ENCODE measurements at regions not wholly inside any gene's neighbourhood (a gene's known extent, or its start where the extent isn't known, plus 50 kb on each side); places are given as distances from the start of the nearest gene placed in this dataset.
"Not testable (repeated sequence)": the region's sequence is repeated elsewhere in the genome, so short reads cannot be mapped to it uniquely, and the experiment has no call there.

DNA sequence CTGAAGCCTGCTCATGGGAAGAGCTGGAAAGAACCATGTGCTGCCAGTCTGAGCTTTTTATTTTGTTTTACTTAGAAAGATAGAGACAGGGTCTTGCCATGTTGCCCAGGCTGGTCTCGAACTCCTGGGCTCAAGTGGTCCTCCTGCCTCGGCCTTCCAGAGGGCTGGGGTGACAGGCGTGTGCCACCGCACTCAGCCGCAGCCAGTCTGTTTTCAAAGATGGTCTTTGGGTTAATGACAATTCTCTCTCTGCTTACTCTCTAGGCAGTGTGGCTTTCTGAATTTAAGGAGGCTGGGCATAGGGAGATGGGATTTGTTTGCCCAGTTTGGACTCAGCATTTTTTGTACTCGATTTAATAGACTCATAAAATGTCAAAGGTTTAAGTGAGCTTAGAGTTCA, 1357.9 kb downstream of the CDH12 start:
- not testable (repeated sequence) for H3K4me1 Mint-ChIP-seq (ENCODE audit: low read depth); H3K27me3 Mint-ChIP-seq; H3K27ac Mint-ChIP-seq; H3K4me3 Mint-ChIP-seq (ENCODE audit: low read depth); H3K9me3 Mint-ChIP-seq (ENCODE audit: low read depth); DNase-seq (ENCODE audit: low spot score, unreplicated experiment); H3K36me3 Mint-ChIP-seq (ENCODE audit: insufficient read depth)

DNA sequence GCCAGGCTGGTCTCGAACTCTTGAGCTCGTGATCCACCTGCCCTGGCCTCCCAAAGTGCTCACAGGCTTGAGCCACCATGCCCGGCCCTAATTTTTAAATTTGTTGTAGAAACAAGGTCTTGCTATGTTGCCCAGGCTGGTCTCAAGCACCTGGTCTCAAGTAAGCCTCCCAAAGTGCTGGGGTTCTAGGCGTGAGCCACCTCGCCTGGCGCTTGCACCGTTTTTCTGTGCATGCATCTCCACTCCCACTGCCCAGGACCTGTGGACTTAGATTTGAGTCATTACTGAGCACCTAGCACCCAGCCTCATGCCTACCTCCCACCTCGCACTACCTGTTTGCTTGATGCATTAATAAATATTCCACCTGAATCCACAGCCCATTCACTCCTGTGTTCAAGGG, 1359.1 kb downstream of the CDH12 start:
- H3K27ac Mint-ChIP-seq, result not testable (repeated sequence)

DNA sequence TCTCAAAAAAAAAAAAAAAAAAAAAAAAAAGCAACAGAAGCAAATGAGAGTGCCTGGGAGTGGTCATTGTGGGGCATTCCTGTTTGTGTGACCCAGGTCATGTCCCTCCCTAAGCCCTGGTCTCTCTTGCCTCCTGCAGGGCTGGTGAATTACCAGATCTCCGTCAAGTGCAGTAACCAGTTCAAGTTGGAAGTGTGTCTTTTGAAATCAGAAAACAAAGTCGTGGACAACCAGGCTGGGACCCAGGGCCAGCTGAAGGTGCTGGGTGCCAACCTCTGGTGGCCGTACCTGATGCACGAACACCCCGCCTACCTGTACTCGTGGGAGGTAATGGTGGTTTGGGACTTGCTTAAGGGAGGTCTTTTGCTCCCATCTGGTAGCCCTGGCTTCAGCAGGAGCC, 1362.0 kb downstream of the CDH12 start:
- not testable (repeated sequence) for H3K9me3 Mint-ChIP-seq (ENCODE audit: low read depth); H3K27me3 Mint-ChIP-seq; H3K4me3 Mint-ChIP-seq (ENCODE audit: low read depth); H3K36me3 Mint-ChIP-seq (ENCODE audit: insufficient read depth); H3K4me1 Mint-ChIP-seq (ENCODE audit: low read depth); DNase-seq (ENCODE audit: low spot score, unreplicated experiment); H3K27ac Mint-ChIP-seq

More for the DNA sequence above, 1359.1 kb downstream of the CDH12 start:
- not testable (repeated sequence) for H3K4me1 Mint-ChIP-seq (ENCODE audit: low read depth); H3K36me3 Mint-ChIP-seq (ENCODE audit: insufficient read depth); DNase-seq (ENCODE audit: low spot score, unreplicated experiment); H3K9me3 Mint-ChIP-seq (ENCODE audit: low read depth); H3K4me3 Mint-ChIP-seq (ENCODE audit: low read depth); H3K27me3 Mint-ChIP-seq

DNA sequence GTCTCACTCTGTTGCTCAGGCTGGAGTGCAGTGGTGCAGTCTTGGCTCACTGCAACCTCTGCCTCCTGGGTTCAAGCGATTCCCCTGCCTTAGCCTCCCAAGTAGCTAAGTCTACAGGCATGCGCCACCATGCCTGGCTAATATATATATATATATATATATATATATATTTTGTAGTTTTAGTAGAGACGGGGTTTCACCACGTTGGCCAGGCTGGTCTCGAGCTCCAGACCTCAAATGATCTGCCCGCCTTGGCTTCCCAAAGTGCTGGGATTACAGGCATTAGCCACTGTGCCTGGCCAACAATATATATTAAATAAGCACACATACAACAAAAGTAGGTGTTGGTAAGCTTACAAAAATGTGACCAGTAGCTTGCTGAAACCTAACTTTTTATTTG, 1364.3 kb downstream of the CDH12 start:
- H3K9me3 Mint-ChIP-seq (ENCODE audit: low read depth); H3K27me3 Mint-ChIP-seq; DNase-seq (ENCODE audit: low spot score, unreplicated experiment); H3K4me1 Mint-ChIP-seq (ENCODE audit: low read depth); H3K36me3 Mint-ChIP-seq (ENCODE audit: insufficient read depth); H3K27ac Mint-ChIP-seq; H3K4me3 Mint-ChIP-seq (ENCODE audit: low read depth): not testable (repeated sequence)

DNA sequence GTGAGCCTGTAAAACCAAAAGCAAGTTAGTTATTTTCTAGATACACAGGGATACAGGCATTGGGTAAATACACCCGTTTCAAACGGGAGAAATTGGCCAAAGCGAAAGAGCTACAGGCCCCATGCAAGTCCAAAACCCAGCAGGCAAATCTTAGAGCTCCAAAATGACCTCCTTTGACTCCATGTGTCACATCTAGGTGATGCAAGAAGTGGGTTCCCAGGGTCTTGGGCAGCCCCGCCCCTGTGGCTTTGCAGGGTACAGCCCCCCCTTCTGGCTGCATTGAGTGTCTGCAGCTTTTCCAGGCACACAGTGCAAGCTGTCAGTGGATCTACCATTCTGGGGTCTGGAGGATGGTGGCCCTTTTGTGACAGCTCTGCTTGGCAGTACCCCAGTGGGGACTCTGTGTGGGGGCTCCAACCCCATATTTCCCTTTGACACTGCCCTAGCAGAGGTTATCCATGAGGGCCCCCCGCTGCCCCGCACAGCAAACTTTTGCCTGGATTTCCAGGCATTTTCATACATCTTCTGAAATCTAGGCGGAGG, 1367.6 kb downstream of the CDH12 start:
- H3K27me3 Mint-ChIP-seq; H3K4me1 Mint-ChIP-seq (ENCODE audit: low read depth); H3K27ac Mint-ChIP-seq; H3K4me3 Mint-ChIP-seq (ENCODE audit: low read depth); DNase-seq (ENCODE audit: low spot score, unreplicated experiment); H3K36me3 Mint-ChIP-seq (ENCODE audit: insufficient read depth); H3K9me3 Mint-ChIP-seq (ENCODE audit: low read depth): not testable (repeated sequence)
- TF ChIP-seq, protein P1, sequence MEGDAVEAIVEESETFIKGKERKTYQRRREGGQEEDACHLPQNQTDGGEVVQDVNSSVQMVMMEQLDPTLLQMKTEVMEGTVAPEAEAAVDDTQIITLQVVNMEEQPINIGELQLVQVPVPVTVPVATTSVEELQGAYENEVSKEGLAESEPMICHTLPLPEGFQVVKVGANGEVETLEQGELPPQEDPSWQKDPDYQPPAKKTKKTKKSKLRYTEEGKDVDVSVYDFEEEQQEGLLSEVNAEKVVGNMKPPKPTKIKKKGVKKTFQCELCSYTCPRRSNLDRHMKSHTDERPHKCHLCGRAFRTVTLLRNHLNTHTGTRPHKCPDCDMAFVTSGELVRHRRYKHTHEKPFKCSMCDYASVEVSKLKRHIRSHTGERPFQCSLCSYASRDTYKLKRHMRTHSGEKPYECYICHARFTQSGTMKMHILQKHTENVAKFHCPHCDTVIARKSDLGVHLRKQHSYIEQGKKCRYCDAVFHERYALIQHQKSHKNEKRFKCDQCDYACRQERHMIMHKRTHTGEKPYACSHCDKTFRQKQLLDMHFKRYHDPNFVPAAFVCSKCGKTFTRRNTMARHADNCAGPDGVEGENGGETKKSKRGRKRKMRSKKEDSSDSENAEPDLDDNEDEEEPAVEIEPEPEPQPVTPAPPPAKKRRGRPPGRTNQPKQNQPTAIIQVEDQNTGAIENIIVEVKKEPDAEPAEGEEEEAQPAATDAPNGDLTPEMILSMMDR (IDR thresholded peaks at IDR 0.05; ENCODE audit: unreplicated experiment), result peak; percentile 21

DNA sequence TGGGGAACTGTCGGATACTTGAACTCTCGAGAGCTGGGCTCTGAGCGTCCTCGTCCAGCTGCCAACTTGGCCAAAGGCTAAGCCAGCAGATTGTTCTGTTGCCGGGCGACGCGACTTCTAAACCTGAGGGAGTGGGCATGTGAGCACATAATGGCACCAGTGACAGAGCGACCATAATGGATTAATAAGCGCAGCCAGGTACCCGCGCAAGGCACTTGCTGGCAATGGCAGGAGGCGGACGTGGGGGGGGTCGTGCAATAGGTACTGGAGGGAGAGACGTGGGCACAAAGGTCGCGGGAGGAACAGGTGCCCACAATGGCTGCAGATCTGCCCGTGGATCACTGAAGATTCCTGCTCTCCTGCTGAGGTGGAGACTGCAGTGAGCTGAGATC, 1368.7 kb downstream of the CDH12 start:
- not testable (repeated sequence) for H3K27ac Mint-ChIP-seq; DNase-seq (ENCODE audit: low spot score, unreplicated experiment); H3K9me3 Mint-ChIP-seq (ENCODE audit: low read depth); H3K4me1 Mint-ChIP-seq (ENCODE audit: low read depth); H3K27me3 Mint-ChIP-seq; H3K4me3 Mint-ChIP-seq (ENCODE audit: low read depth)
- H3K36me3 Mint-ChIP-seq (ENCODE audit: insufficient read depth), result peaks cover 13% of the 10 kb centered on the region

DNA sequence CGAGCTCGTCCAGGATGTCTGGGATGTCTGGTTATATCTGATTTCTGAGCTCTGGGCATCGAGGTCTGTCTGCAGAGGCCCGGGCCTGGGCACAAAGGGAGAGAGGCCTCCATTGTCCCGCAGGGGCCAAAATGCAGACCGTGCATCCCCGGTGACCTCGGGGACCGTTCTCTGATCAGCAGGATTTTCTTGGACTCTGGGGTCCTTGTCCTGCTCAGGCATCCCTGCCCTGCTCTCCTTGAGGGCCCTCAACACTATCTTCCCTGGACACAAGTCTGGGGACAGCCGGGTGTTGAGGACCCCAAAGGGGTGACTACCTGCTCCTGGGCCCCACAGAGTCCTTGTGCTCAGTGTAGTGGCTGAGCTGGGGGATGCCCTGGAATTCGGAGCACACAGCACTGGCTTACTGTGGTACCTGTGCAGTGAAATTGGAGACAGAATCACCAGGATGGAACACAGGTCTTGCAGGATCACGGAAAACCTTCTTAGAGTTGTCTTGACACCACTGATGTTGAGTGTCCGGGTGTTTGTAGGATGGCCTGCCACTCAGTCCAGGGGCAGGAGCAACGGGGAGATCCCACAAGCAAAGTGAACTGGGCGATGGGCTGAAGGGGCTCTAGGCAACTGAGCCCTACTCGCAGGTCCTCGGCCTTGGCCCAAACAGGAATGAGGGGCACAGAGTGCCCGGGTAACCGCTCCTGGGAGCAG, 1369.2 kb downstream of the CDH12 start:
- H3K9me3 Mint-ChIP-seq (ENCODE audit: low read depth); H3K4me1 Mint-ChIP-seq (ENCODE audit: low read depth); DNase-seq (ENCODE audit: low spot score, unreplicated experiment); H3K4me3 Mint-ChIP-seq (ENCODE audit: low read depth); H3K27me3 Mint-ChIP-seq; H3K27ac Mint-ChIP-seq: not testable (repeated sequence)
- H3K36me3 Mint-ChIP-seq (ENCODE audit: insufficient read depth), result peaks cover 13% of the 10 kb centered on the region

DNA sequence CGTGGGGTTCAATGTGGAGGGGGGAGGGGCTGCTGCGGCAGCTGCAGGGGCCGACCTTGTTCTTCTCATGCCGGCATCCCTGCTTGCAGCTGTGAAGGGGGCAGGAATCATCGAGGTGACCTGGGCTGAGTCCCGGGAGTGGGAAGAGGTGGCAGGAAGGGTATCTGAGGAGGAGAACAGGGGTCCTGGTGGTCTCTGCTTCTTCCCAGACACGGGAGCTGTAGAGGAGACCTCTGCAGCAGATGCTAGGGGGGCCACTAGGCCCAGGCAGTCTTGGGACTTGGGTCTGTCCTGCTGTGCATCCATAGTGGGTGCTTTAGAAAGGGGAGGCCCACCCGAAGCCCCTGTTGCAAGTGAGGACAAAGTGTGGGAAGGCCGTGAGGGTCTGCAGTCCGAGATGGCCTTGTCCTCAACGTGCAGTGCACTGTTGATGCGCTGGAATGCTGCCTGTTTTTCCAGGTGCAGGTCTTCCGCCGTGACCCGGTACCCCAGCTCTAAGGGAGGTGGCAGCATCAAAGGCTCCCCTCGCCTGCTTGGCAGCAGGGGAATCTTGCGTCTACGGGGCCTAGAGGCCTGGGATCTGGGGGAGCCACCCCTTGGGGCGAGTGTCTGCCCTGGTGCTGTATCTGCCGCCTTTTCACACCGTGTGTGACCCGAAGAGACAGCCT, 1370.0 kb downstream of the CDH12 start:
- H3K27me3 Mint-ChIP-seq; H3K4me3 Mint-ChIP-seq (ENCODE audit: low read depth); H3K9me3 Mint-ChIP-seq (ENCODE audit: low read depth); H3K27ac Mint-ChIP-seq; DNase-seq (ENCODE audit: low spot score, unreplicated experiment); H3K4me1 Mint-ChIP-seq (ENCODE audit: low read depth): not testable (repeated sequence)
- peaks cover 15% of the 10 kb centered on the region for H3K36me3 Mint-ChIP-seq (ENCODE audit: insufficient read depth)

DNA sequence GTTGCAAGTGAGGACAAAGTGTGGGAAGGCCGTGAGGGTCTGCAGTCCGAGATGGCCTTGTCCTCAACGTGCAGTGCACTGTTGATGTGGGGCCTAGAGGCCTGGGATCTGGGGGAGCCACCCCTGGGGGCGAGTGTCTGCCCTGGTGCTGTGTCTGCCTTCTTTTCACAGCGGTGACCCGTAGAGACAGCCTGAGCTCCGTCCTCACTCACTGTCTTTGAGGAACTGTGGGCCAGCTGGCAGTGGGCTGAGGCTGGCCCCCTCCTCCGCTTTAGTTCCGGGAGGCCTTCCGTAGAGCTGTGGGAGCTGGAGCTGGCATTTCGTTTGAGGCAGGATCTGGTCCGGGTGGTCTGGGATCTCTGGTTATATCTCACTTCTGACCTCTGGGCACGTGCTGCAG, 1370.6 kb downstream of the CDH12 start:
- not testable (repeated sequence) for H3K4me1 Mint-ChIP-seq (ENCODE audit: low read depth); DNase-seq (ENCODE audit: low spot score, unreplicated experiment); H3K27ac Mint-ChIP-seq; H3K4me3 Mint-ChIP-seq (ENCODE audit: low read depth); H3K9me3 Mint-ChIP-seq (ENCODE audit: low read depth); H3K27me3 Mint-ChIP-seq
- peaks cover 15% of the 10 kb centered on the region for H3K36me3 Mint-ChIP-seq (ENCODE audit: insufficient read depth)

DNA sequence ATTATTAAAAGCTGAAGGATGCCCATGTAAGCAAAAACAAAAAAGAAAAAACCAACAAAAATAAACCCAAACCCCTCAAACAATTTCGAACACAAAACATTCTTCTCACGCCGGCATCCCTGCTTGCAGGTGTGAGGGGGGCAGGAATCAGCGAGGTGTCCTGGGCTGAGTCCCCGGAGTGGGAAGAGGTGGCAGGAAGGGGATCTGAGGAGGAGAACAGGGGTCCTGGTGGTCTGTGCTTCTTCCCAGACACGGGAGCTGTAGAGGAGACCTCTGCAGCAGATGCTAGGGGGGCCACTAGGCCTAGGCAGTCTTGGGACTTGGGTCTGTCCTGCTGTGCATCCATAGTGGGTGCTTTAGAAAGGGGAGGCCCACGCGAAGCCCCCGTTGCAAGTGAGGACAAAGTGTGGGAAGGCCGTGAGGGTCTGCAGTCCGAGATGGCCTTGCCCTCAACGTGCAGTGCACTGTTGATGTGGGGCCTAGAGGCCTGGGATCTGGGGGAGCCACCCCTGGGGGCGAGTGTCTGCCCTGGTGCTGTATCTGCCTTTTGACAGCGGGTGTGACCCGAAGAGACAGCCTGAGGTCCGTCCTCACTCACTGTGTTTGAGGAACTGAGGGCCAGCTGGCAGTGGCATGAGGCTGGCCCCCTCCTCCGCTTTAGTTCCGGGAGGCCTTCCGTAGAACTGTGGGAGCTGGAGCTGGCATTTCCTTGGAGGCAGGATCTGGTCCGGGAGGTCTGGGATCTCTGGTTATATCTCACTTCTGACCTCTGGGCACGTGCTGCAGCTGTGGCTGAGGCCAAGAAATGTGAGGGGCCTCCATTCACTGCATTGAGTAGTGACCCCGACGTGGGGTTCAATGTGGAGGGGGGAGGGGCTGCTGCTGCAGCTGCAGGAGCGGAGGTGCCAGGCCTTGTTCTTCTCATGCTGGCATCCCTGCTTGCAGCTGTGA, 1371.5 kb downstream of the CDH12 start:
- peaks cover 15% of the 10 kb centered on the region for H3K36me3 Mint-ChIP-seq (ENCODE audit: insufficient read depth)
- H3K4me3 Mint-ChIP-seq (ENCODE audit: low read depth); H3K4me1 Mint-ChIP-seq (ENCODE audit: low read depth); H3K27ac Mint-ChIP-seq; DNase-seq (ENCODE audit: low spot score, unreplicated experiment); H3K9me3 Mint-ChIP-seq (ENCODE audit: low read depth); H3K27me3 Mint-ChIP-seq: not testable (repeated sequence)

DNA sequence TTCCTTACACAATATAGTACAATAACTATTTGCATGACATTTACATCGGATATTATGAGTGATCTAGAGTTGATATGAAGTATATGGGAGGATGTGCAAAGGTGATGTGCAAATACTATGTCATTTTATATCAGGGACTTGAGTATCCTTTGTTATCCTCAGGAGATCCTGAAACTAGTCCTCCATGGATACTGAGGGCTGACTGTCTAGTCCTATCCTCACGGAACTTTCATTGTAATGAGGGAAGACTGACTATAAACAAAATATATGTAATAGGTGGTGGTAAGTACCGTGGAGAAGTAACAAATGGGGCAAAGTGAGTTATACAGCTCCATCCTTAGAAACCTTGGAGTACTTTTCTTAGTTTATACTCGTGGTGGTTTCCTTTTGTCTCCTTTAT, 1373.1 kb downstream of the CDH12 start:
- DNase-seq (ENCODE audit: low spot score, unreplicated experiment); H3K27me3 Mint-ChIP-seq; H3K9me3 Mint-ChIP-seq (ENCODE audit: low read depth); H3K4me1 Mint-ChIP-seq (ENCODE audit: low read depth); H3K4me3 Mint-ChIP-seq (ENCODE audit: low read depth); H3K27ac Mint-ChIP-seq: not testable (repeated sequence)
- peaks cover 15% of the 10 kb centered on the region for H3K36me3 Mint-ChIP-seq (ENCODE audit: insufficient read depth)

Data from progenitor cell of endocrine pancreas (in vitro differentiated cells).